ENCODE measurements at regions not wholly inside any gene's neighbourhood (a gene's known extent, or its start where the extent isn't known, plus 50 kb on each side); places are given as distances from the start of the nearest gene placed in this dataset.

- Histone ChIP-seq H3K4me1 (no peaks in the 10 kb centered on the region), H3K9me3 (no peaks in the 10 kb centered on the region), H3K4me3 (no peak overlapping the region), H3K27me3 (peaks cover 0 to 8% (median 0%) of the 10 kb centered on the region in 9 donors), H3K36me3 (no peaks in the 10 kb centered on the region), H3K27ac (no peak overlapping the region)
- no peak for TF ChIP-seq CTCF (IDR thresholded peaks at IDR 0.05)
- no peak for TF ChIP-seq POLR2A (IDR thresholded peaks at IDR 0.05)
- 73 to 88% (median 77%) methylated on average over 1 of the region's 1 CpG for WGBS, 4 donors
- DNase-seq, result no peak
- ATAC-seq, result no peak
- intact Hi-C loops (cut with DNase I), result no loop called here
These were observed 126.8 kb upstream of the CPNE4 start for GRCh38 chr3:132161608-132162007.

GRCh38 chr3:132164469-132165092, 129.8 kb upstream of the CPNE4 start:
- ATAC-seq (no peak), DNase-seq (no peak)
- Histone ChIP-seq H3K27me3 (no peaks in the 10 kb centered on the region), H3K4me1 (no peaks in the 10 kb centered on the region), H3K9me3 (no peaks in the 10 kb centered on the region), H3K36me3 (no peaks in the 10 kb centered on the region), H3K4me3 (no peak overlapping the region), H3K27ac (no peak overlapping the region)
- TF ChIP-seq CTCF (IDR thresholded peaks at IDR 0.05) (no peak), POLR2A (IDR thresholded peaks at IDR 0.05) (no peak)
- intact Hi-C loops (cut with DNase I), result no loop called here
- 0 to 14% (median 9%) methylated on average over 1 of the region's 1 CpG for WGBS, 4 donors

GRCh38 chr3:132167870-132168269, 133.1 kb upstream of the CPNE4 start:
- ATAC-seq (no peak), DNase-seq (no peak)
- no peaks in the 10 kb centered on the region for H3K4me1 ChIP-seq
- H3K27me3 ChIP-seq, result peaks cover 0 to 9% (median 0%) of the 10 kb centered on the region in 9 donors
- no peak for TF ChIP-seq POLR2A (IDR thresholded peaks at IDR 0.05)
- TF ChIP-seq CTCF (IDR thresholded peaks at IDR 0.05), result no peak
- H3K4me3 ChIP-seq, result no peak overlapping the region
- H3K27ac ChIP-seq, result no peak overlapping the region
- H3K36me3 ChIP-seq, result no peaks in the 10 kb centered on the region
- intact Hi-C loops (cut with DNase I), result no loop called here
- no peaks in the 10 kb centered on the region for H3K9me3 ChIP-seq
- WGBS, 4 donors, result 65 to 78% (median 70%) methylated on average over 5 of the region's 5 CpGs

GRCh38 chr3:132174500-132174899, 139.7 kb upstream of the CPNE4 start:
- H3K9me3 ChIP-seq, result no peaks in the 10 kb centered on the region
- intact Hi-C loops (cut with DNase I), result loop anchor here in 3 of 10 donors (10.0 kb wide), 3 partner anchors 140 to 1140 kb away; partner anchors contain the start of gene CPNE4 (in 1 of the 3)
- WGBS, 4 donors, result 60 to 70% (median 62%) methylated on average over 1 of the region's 1 CpG

More at GRCh38 chr3:132174500-132174899, 139.7 kb upstream of the CPNE4 start:
- Histone ChIP-seq H3K27ac (no peak overlapping the region), H3K36me3 (no peaks in the 10 kb centered on the region), H3K4me1 (no peaks in the 10 kb centered on the region), H3K27me3 (peaks cover 0 to 13% (median 0%) of the 10 kb centered on the region in 9 donors), H3K4me3 (no peak overlapping the region)
- DNase-seq (no peak), ATAC-seq (no peak)
- TF ChIP-seq POLR2A (IDR thresholded peaks at IDR 0.05) (no peak), CTCF (IDR thresholded peaks at IDR 0.05) (no peak)
